ENCODE measurements at regions not wholly inside any gene's neighbourhood (a gene's known extent, or its start where the extent isn't known, plus 50 kb on each side); places are given as distances from the start of the nearest gene placed in this dataset.
A peak's percentile ranks its signal among the peaks of the same experiment; 100 is the strongest.

GRCh38 chr2:216285701-216286100 is 86.6 kb downstream of the MARCHF4 start:
- no peak for DNase-seq

DNA sequence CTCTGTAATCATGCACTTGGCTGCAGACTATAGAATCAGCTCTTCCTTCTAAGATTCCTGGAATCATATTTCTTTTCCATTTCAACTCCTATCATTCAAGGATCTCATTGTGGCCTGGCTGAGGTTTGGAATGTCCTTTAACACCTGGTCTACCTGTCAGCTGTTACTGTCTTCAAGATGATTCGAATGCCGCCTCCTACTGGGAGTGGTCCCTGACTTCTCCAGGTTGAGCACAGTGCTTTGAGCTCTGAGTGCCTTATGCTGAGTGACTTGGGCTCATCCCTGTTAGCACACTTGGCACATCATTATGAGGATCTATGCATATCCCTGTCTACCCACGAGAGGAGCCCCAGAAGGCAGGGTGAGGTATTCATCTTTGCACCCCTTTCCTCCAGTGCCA is 87.6 kb downstream of the MARCHF4 start:
- no peak for DNase-seq

- DNase-seq: no peak
These were observed 89.0 kb downstream of the MARCHF4 start for GRCh38 chr2:216283038-216283900.

DNA sequence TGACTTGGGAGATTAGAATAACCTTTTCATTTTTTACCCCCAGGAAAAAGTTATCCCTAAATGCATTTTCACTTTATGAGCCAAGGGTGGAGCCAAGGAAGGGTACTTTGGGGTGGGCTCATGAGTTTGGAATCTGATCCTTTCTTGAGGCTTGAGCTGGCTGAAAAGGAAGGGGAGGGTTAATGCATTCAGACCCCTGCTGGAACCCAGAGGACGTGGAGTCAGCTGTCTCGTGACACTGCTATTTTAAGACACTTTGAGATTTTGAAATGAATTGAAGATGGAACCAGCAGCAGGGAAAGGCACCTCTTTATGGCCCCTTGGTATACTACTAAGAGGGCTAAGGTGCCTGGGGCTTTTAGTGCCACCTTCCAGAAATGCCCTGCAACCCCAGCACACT is 90.4 kb downstream of the MARCHF4 start:
- DNase-seq: no peak

DNA sequence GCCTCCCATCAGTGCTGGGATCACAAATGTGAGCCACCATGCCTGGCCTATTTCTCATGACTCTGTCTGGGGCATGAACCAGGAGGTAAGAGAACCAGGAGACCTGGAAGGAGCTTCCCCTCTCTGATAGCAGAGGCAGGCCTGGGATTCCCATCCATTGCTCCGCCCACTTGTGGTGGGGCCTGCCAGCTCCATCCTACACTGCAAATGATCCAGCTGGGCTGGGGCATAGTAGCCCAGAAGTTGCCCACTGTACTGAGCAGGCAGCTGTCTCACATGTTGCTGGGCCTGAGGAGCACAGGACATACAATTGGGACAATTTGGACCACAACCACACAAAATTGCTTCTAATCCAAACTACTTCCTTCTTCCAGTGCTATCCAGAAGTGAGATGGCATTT is 91.0 kb downstream of the MARCHF4 start:
- no peak for DNase-seq

DNA sequence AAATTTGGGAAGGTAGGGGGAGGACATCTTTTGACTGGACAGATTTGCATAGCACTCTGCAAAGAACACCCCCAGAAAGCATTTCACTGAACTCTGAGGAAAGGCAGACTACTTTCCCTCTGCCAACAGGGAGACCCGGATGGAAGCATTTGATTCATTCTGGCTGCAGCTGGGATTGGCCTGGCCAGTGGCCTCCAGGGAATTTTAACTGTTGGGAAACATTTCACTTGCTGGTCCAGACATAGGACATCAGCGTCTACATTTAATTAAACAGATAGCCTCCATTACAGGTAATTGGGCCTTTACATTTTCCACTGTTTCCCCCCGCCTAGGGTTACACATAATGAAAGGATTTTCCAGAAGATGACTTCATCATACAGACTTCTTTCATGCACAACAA is 92.8 kb downstream of the MARCHF4 start:
- DNase-seq: peak; percentile 37

DNA sequence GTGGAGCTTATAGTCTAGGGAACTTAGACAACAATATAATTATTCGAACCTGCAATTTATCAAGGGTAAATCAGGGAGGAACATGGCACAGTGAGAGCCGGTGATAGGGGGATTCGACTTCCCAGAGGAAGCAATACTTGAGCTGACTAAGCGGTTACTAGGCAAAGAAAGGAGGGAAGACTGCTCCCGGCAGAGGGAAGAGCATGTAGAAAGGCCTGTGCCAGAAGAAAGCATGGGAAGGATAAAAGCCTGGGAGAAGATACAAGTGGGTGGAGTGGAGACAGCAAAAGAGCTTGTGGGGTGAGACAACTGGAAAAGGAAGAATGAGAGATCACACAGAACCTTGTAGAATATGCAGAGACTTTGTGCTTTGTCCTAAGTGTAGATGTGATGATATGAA is 93.3 kb downstream of the MARCHF4 start:
- no peak for DNase-seq

DNA sequence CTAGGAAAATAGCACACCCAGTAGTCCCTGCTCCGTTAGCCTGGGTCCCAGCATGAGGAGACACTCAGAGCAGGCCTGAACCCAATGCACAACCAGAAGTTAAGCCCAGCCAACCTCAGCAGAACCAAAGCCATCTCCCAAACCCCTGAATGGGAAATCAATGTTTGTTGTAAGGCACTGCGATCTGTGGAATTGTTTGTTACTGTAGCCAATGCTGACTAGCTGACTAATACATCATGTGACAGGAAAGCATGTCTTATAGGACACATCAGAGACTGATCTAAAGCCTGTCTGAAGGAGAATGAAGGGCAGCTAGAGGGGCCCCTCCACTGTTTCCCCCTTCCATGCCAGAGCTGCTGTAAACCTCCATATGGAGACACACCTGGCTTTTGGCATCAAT is 96.4 kb downstream of the MARCHF4 start:
- DNase-seq: no peak

GRCh38 chr2:216274194-216274840 is 98.0 kb downstream of the MARCHF4 start:
- DNase-seq: no peak

DNA sequence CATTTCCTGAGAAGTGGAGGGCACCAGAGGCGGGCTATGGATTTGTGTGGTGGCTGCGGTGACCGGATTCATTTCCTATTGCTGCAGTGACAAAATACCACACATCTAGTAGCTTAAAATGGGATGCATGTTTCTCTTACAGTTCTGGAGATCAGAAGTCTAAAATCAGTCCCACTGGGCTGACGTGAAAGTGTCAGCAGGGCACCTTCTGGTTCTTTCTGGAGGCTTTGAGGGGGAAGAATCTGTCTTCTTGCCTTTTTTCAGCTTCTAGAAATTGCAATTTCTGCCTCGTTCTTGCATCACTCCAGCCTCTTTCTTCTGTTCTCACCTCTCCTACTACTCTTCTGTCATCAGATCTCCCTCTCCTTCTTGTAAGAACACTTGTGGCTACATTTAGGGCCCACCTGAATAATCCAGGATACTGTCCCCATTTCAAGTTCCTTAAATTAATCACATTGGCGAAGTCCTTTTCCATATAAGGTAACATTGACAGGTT is 111.2 kb downstream of the MARCHF4 start:
- DNase-seq: no peak

- no peak for DNase-seq
These were observed 111.7 kb downstream of the MARCHF4 start for GRCh38 chr2:216260629-216261028.

- no peak for DNase-seq
These were observed 113.2 kb downstream of the MARCHF4 start for GRCh38 chr2:216259081-216259480.

- no peak for DNase-seq
These were observed 115.2 kb downstream of the MARCHF4 start for GRCh38 chr2:216257089-216257488.
